ENCODE measurements at regions not wholly inside any gene's neighbourhood (a gene's known extent, or its start where the extent isn't known, plus 50 kb on each side); places are given as distances from the start of the nearest gene placed in this dataset.

DNA sequence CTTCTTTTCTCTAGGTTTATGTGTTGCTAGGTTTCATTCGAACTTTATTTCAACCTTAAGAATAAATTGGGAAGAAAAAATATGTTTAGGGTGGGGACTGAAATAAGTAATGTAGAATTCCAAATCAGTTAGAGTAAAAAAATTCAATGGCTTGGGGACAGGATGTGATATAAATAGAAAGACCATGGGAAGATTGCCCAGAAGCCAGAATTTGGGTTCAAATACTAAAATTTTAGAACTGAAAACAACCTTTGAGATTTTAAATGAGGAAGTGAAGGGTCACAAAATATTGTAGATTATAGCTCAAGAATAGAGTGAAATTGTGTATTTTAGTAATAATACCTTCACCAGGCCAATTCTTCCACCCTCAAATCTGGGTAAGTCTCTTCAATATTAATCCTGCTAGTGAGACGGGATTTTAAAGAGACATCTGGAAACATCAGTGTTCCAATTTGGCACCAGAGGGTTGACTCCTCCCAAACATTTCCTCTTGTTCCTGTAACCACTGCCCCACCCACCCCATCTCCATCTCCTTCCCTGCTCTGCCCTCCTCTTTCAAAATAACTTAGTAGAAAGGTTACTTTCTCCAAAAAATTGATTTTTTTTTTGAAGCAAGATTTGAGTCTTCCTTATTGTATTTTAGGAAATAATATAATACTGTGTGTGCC lies 51.3 kb upstream of the FAM3C start:
- no peaks in the 10 kb centered on the region for H3K36me3 Mint-ChIP-seq
- H3K27ac Mint-ChIP-seq = peak overlapping the region in 1 of 2 donors; percentile 66
- DNase-seq (ENCODE audit: low spot score in 2 of 2) (no peak), ATAC-seq (no peak)
- no peaks in the 10 kb centered on the region for H3K9me3 Mint-ChIP-seq

DNA sequence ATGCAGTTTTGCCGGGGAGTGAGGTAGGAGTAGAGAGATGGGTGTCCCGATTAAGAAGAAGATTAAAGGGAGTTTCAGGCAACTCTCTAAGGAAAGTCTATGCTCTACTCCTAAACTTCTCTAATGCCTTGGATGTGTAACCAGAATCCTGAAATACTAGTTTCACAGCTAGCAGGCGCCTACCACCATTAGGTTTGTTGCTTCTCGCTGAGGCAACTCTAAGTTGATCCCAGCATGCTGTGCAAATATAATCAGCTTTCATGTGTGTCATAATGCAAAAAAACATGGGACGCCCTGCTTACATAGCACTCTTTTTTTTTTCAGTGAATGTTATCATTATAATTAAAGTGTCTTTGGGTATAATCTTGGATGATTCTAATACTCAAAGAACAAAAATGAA lies 50.4 kb upstream of the FAM3C start:
- ATAC-seq = no peak
- H3K9me3 Mint-ChIP-seq = peaks cover 0 to 1% of the 10 kb centered on the region in 2 donors
- peaks cover 0 to 1% of the 10 kb centered on the region in 2 donors for H3K36me3 Mint-ChIP-seq
- no peak overlapping the region for H3K27ac Mint-ChIP-seq
- no peak for DNase-seq (ENCODE audit: low spot score in 2 of 2)

All from activated naive CD4-positive, alpha-beta T cell treated with anti-CD3 and anti-CD28 coated beads, Interleukin-2, amount 50 U/mL, for 72 hours (primary cell).